ENCODE measurements at regions not wholly inside any gene's neighbourhood (a gene's known extent, or its start where the extent isn't known, plus 50 kb on each side); places are given as distances from the start of the nearest gene placed in this dataset.

DNA sequence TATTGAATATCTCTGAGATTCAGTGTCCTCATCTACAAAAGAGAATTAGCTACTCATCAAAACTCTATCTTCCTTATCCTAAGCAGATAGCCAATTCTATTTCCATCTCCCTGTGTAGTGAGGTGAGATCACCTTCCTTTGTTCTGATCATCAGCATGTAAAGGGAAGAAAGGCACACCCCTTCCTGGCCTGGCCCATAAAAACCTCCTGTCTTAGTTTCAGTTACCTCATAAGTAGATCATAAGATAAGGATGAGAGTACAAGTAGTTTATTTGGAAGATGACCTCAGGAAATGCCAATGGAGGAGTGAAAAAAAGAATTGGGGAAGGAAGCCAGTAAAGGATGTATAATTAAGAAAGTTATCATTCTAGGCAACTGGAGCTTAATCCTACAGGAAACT lies 114.5 kb upstream of the GADL1 start:
- no peak for DNase-seq

DNA sequence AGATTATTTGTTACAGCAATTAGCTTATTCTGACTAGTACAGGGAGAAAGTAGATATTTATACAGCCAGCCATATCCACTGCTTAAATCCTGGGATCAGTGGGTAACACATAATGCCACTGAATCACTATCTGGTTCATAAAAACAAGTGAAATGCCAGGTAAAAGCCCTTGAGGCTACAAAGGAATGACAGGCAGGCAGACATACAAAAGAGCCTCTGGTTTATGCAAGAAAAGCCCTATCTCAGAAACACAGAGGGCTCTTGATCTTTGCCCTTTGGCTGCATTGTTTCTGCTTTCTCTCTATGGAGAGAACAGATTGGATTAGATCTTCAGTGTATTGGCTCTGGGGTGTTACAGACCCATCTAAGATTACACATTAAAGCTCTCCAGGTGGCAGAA lies 115.4 kb upstream of the GADL1 start:
- DNase-seq, result no peak

DNA sequence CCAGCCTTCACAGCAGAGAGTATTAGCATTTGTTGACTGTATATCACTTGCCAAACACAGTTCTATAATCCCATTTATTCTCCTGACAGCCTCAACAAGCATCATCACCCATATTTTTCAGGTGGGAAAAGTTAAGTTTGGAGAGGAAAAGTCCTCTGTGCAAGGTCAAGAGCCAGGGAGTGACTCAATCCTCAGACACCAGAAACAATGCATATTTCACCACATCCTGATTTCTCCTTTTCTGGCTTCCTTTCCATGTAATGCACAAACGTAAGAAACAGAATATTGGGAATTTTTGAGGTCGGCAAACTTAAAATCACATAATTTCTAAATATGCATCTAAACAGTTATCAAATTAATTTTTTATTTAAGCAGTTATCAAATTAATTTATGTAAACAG lies 116.0 kb upstream of the GADL1 start:
- DNase-seq, result no peak

DNA sequence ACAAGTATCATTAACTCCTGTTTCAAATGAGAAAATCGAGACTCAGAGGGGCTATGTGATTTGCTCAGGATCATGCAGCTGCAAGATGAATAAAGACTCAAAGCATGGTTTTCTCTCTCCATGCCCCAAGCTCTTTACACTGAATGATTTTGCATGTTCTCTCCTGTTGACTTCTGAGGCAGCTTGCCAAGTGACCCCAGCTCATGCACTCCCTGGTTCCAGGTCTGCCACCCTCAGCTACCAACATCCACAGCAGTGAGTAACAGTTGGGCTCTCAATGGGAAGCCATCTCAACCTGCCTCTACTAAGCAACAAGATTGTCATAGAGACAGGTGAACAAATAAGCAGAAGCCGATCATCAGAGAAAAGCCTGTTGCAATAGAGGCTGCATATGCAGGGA lies 116.9 kb upstream of the GADL1 start:
- DNase-seq, result no peak

DNA sequence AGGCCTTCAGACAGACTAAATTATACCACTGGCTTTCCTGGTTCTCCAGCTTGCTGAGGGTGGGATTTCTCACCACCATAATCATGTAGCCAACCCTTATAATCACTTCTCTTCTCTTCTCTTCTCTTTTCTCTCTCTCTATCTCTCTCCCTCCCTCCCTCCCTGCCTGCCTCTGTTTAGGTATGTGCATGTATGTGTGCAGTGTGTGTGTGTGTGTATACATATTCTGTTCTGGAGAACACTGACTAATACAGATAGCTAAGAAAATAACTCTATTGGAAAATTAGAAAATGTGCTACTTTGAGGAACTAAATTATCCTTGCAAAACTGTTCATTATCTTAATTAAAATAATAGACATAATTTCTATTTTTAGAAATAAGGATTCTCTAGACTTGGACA lies 118.6 kb upstream of the GADL1 start:
- DNase-seq, result no peak

DNA sequence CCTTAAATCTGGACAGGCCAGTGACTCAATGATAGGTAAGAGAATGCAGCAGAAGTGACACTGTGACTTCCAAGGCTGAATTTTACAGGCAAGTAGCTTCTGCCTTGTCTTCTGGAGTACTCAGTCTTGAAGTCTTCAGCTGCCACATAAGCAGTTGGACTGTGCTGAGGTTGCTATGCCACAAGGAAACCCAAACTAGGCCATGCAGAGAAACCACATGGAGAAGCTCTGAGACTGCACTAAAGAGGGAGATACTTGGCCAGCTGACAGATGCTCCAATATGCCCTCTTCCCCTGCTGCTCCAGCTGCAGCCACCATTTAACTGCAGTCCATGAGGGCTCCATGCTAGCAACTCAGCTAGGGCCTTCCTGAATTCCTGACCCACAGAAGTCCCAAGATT lies 119.4 kb upstream of the GADL1 start:
- DNase-seq, result no peak

DNA sequence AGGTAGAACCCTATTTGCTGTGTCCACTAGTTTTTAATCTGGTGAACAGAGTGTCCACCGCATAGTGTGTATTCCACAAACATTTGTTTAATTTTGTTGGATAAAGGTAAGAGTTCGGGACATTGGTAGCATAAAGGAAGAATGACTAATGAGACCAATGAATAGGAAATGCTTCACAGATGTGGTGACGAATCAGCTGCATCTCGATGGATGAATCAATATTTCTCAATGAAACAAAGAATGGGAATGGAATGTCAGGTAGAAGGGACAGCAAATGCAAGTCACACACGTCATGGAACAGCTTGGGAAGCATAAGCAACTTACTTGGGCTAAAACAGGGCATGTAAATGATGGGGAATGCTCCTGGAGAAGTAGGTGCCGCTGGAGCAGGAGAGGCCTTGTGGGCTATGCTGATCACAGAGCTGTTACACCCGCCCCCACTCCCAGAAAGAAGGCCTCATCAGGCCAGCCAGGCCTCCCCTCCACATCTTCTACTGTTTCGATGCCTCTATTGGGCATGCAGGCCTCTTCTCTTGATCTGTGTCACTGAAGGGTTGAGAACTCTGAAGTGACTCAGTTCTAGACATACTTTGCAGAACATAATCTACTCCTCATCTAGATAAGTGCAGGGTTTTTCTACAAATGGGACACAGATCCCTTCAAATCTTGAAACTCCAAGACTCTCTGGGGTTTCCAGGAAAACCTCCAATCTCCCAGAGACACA lies 120.0 kb upstream of the GADL1 start:
- no peak for DNase-seq

DNA sequence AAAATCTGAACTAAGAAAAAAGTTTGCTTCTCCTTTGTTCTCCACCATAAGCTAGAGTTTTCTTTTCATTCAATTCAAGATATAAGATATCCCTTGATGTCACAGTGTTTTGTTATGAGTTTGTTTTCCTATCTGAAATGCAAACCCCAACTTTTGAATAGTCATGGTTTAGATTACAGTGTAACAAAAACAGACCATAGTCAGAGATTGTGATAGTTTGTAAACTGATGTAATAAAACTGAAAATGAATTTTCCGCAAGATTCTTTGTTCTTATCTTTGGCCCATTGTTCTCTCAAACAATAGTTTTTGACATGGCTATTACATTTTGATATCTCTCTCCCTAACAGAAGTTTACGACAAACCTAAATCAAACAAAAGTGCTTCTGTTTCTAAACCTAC lies 121.7 kb upstream of the GADL1 start:
- no peak for DNase-seq

DNA sequence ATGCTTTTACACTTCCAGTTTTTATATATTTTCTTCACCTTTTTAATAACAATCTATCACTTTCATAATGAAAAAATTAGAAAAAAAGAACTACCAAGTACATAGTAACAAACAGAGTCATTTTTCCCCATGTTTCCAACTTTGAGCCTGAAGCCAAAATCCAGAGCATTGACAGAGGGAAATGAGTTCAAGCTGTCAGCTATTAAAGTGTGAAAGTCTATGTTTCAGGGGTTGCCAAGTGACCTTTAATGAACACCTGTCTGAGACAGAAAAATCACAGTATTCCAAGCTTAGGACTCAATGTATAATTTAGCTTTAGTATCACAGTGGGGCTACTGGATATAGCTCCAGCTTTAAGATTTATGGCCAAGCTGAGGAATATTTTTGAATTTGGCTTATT lies 128.3 kb upstream of the GADL1 start:
- DNase-seq, result no peak

DNA sequence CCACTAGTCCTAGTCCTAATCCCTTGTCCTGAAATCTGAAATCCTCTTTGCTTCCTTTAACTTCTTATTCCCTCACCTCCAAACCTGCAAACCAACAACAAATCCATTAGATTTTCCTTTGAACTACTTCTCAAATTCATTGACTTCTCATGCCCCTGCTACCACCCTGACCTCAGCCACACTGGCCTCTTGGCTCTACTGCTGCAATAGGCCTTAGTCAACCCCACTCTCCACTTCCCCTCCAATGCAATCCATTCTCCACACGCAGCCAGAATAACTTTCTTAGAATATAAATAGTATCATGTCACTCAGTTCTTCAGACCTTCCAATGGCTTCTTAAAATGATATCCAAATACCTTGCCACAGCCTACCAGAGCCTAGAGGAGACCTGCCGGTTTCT lies 131.1 kb upstream of the GADL1 start:
- no peak for DNase-seq

DNA sequence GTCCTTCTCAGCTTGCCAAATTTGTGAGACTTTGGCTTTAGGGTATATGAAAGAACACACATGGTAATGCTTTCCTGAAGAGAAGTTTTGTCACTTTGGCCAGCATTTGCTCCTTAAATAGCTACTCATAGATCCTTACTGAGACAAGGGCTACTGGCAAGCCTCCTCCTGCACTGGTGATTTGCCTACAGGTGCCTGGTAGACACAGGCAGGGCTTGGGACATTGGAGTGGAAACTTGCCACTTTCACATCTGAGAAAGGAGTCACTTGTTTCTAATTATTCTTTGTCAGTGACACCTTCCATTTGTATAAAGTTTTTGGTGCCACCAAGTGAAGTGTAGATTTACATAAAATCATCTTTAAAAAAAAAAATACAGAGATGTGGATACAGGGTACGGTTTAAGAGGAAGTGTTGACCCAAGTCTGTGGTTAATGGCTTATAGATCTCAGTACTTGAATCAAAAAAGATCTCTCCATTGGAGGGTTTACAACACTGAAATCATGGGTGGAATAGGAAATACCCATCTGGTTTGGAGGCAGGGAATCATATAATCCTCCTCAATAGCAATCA lies 132.8 kb upstream of the GADL1 start:
- DNase-seq, result no peak

DNA sequence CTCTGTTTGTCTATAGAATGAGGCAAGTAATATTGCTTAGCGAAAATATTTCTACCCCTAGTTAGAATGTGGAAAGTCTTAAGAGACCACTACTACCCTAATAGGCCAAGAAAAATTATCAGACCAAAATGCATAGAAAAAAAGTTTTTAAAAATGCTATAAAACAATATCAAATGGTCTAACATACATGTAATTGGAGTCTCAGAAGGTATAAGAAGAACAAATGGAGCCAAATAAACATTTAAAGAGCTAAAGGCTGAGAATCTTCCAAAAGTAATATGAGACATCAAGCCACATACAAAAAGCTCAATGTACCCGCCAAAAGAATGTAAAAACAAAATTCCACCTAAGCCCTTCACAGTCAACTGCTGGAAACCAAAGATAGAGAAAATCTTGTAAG lies 133.5 kb upstream of the GADL1 start:
- DNase-seq, result no peak

DNA sequence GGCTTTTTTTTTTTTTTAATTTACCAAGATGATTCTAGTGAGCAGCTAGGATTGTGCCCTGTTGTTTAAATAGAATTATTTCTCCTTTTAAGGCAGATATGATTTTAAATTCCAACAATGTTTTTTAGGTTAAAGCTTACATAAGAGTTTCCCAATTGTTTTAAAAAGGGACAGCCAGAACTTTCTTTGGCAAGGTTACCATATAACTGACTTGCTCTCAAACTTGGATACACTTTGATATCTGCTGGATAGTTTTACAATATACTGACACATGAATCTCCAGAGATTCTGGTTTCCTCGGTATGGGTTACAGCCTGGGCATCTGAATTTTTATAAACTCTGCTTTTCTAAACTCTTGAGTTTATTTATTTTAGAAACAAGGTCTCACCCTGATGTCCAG lies 134.3 kb upstream of the GADL1 start:
- DNase-seq, result no peak

DNA sequence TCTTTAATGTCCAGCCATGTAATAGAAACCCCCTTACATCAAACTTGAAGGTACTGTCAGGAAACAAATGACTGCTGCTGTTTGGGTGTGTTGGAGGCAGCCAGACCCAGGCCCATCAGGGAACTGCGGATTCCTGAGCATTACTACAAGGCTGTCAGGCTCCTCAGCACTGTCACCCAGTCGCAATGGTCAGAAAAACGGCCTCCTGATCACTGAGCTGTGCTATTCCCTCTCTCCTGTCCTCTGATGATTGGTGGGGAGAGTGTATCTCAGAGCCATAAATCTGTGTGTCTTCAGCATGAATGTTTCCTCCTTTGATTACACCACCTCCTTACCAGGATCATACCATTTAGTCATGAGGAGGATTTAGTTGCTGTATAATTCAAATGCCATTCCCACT lies 135.2 kb upstream of the GADL1 start:
- DNase-seq, result no peak

DNA sequence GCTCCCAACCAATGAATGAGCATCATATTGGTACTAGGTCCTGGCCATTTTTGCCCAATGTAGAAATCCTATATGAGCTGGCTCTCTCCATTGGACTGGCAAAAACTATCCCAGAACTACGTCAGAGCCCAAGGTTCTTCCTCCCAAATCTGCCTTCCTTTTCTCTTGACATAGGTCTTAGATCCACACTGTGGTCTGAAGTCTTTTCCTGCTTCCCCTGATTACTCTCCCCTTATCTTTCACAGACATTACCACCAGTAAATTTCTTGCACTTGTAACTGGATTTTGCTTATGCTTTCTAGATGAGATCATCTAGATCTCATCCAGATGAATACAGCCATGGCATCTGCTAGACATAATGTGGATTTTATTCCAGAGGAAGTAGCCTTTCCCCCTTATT lies 141.2 kb upstream of the GADL1 start:
- DNase-seq, result no peak

DNA sequence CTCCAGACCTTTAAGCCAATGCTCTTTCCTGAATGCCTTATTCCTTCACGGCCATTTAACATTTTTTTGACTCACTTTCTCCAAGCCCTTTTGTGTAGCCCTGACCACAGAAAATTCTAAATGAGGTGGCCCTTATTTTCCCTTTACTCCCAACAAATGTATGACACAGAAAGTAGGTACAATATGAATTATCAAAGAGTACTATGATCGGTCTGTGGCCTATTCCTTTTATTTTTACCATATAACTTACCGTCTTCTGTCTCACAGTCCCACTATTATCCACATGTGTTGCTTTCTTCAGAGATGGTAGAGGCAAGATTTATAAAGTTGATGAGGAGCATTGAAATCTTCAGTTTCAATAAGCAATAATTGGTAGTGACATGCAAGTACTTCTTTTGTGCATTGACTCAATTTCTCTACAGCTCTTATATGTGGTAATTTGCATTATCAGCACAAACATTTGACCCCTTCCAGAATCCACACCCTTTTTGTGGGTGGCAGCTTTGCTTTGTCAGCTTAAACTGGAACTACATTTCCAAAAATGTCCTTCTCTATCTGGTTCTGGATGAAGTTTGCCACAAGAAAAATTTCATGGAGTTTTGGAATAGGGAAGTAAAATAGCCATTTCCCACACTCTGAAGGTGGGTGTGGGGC lies 143.8 kb upstream of the GADL1 start:
- no peak for DNase-seq

DNA sequence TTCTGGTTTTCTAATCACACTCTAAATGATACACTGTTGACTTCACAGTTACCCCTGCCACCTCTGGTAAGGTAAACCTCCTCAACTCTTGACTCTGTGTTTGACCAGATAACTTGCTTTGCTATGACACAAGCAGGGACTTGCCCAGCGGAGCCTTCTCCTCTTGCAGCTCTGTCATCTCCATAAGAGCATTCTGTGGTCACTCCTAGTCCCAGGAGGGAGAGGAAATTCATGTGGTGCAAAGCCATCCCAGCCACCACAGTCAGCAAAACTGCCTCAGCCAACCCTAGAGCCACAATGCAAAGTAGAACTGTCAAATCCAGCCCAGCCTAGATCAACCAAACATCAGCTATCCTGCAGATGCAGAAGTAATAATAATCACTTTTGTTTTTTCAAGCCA lies 144.7 kb upstream of the GADL1 start:
- DNase-seq, result no peak

DNA sequence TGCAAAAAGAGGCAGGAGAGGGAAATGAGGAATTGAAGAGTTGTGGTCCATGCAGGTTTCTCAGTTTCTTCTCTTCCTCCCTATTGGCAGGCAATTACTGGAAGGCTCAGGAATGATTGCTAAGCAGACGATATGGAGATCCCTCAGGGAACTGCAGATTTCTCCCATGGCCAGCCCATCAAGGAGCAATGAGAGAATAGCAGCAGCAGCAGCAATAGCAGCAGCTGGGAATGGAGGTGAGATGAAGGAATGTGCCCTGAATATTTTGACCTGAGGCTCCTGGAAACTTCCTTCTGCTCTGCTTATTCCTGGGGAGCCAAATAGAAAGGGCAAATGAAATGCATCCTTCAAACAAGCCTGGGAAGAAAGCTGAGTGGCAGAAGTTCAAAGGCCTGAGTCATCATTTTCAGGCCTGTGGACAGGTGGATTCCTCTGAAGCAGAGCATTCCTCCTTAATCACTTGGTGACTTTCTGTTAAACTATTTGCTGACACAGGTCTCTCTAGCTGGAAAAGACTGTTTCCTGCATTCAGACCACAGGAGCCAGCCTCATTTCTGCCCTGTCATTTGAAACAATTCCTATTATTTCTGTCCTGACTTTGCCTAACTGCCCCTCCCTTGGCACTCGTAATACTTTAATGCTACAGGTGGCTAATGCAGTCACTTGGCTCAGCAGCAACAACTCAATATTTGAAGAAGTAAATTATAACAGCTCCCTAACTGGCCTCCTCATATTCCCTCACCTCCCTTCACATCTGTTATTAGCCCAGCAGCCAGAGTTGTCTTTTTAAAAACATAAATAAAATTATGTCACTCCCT lies 146.9 kb upstream of the GADL1 start:
- no peak for DNase-seq

DNA sequence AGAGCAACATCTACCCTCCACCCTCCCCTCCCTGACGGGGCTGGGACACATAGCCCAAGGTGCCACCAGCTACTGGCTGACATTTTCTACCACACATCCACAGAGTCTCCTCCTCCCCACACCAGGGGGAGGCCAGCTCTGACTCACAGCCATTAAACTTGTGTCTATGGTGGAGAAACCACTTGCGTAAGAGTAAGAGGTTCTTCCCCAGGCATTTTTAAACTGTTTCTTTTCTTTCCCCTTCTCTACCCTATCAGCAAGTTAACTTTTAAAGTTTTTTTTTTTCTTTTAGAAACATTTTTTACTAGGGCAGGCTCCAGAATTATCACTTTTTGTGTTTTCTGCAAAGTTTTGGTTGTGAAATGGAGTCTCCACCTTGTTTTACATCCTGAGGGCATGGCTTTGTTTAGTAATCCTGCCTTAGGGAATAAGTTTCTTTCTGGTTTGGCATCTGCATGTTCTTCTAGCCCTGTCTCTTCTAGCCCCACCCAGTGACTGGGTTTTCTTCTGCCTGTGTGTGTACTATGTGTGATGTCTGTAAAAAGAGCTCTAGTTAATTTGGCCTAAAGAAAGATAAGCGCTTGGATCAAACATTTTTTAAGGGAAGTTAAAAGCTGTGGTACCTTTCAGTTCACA lies 148.8 kb upstream of the GADL1 start:
- DNase-seq, result no peak

DNA sequence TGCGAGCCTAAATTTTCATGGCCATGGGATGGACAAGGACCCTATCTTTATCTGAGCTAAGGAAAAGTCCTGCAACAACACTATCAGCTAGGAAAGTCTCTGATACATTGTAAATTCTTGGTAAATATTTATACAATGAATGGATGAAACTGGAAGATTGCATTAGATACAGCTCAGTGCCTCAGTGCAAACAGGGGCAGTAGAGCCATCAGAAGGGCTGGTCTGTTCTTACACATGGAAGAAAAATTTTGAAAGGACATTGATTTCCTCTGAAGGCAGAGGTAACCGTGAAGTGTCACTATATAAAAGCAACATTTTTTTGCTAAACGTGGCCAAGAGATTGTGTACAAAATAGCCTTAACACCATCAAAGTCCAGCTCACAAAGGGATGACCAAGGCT lies 153.2 kb upstream of the GADL1 start:
- DNase-seq, result no peak

DNA sequence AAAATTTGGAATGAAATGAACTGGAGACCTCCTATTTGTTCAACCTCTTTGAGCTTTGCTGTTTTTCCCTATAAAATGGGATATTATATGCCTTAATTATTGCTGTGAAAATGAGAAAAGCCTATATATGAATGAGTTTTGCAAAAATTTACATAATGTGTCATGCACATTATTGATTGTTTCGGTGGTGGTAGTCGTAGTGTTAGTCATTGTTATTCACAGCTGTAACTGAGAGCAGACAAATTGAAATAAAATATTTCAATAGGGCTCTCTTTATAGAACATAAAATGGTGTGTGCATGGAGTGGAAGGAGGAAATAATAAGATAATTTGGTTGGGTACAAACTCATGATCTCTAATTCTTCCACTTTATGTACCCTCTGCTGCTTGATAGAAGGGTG lies 153.7 kb upstream of the GADL1 start:
- DNase-seq, result no peak

DNA sequence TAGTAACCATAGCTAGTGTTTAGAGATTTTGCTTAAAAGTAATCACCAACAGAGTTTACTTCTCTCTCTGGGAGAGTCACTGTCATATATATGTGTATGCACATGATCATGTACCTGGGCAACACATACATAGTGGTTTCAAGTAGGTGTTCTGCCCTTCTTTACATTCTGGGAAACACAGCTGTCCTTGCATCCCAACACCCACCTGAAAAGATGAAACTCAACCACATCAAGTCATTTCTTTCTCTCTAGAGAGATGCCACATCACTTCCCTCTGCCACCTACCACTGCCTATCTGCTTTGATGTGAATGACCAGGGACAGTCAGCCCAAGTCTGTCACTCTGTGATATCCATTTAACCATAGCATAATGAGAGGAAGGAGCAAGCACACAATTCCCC lies 155.8 kb upstream of the GADL1 start:
- DNase-seq, result no peak

DNA sequence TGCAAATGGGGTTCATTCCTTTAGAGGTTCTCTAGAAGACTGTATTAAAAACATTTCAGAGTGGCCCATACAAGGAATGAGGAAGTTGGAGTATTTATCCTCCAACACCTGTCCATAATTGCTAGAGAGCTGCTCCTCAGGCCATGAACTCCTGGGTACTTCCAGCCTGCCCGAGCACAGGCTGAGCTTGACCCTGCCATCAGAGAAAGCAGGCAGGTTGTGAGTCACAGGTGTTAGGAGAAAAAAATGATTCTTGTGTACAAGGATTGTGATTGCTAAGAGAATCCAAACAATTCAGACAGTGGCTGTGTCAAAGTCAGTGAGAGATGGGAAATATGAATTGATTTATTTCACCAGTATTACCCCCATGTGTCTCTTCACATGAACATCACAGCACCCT lies 156.8 kb upstream of the GADL1 start:
- DNase-seq, result no peak

Data from activated naive CD4-positive, alpha-beta T cell treated with Interleukin-2 at 50 U/mL for 16 hours (primary cell).